ENCODE measurements at regions not wholly inside any gene's neighbourhood (a gene's known extent, or its start where the extent isn't known, plus 50 kb on each side); places are given as distances from the start of the nearest gene placed in this dataset.
"Not testable (repeated sequence)": the region's sequence is repeated elsewhere in the genome, so short reads cannot be mapped to it uniquely, and the experiment has no call there.

- H3K4me3 ChIP-seq (ENCODE audit: low read depth in 1 of 2, low read length in 1 of 2), result no peak overlapping the region
- no peak overlapping the region for H3K27ac ChIP-seq
- no peak for TF ChIP-seq CTCF (IDR thresholded peaks at IDR 0.05)
- H3K27me3 ChIP-seq, result no peaks in the 10 kb centered on the region
- H3K36me3 ChIP-seq, result no peaks in the 10 kb centered on the region
- H3K4me1 ChIP-seq (ENCODE audit: control insufficient read depth in 1 of 2, insufficient read depth in 1 of 2, low read depth in 1 of 2, low read length in 1 of 2), result no peaks in the 10 kb centered on the region
- no peaks in the 10 kb centered on the region for H3K9me3 ChIP-seq
Observed at GRCh38 chr20:48492715-48493070, 335.1 kb downstream of the PREX1 start.

- Histone ChIP-seq H3K9me3 (no peaks in the 10 kb centered on the region), H3K4me1 (ENCODE audit: control insufficient read depth in 1 of 2, insufficient read depth in 1 of 2, low read depth in 1 of 2, low read length in 1 of 2) (no peaks in the 10 kb centered on the region), H3K36me3 (no peaks in the 10 kb centered on the region), H3K27ac (no peak overlapping the region), H3K27me3 (no peaks in the 10 kb centered on the region), H3K4me3 (ENCODE audit: low read depth in 1 of 2, low read length in 1 of 2) (no peak overlapping the region)
- no peak for TF ChIP-seq CTCF (IDR thresholded peaks at IDR 0.05)
Observed at GRCh38 chr20:48492015-48492714, 335.6 kb downstream of the PREX1 start.

GRCh38 chr20:48490961-48491831 is 336.6 kb downstream of the PREX1 start:
- H3K27ac ChIP-seq, result no peak overlapping the region
- H3K4me3 ChIP-seq (ENCODE audit: low read depth in 1 of 2, low read length in 1 of 2), result no peak overlapping the region

GRCh38 chr20:48490341-48490740 is 337.5 kb downstream of the PREX1 start:
- H3K9me3 ChIP-seq; H3K36me3 ChIP-seq; H3K27me3 ChIP-seq; H3K4me3 ChIP-seq (ENCODE audit: low read depth in 1 of 2, low read length in 1 of 2); H3K27ac ChIP-seq; H3K4me1 ChIP-seq (ENCODE audit: control insufficient read depth in 1 of 2, insufficient read depth in 1 of 2, low read depth in 1 of 2, low read length in 1 of 2): not testable (repeated sequence)

More at GRCh38 chr20:48490961-48491831, 336.6 kb downstream of the PREX1 start:
- H3K36me3 ChIP-seq, result no peaks in the 10 kb centered on the region
- H3K4me1 ChIP-seq (ENCODE audit: control insufficient read depth in 1 of 2, insufficient read depth in 1 of 2, low read depth in 1 of 2, low read length in 1 of 2), result no peaks in the 10 kb centered on the region
- no peaks in the 10 kb centered on the region for H3K9me3 ChIP-seq
- no peak for TF ChIP-seq CTCF (IDR thresholded peaks at IDR 0.05)
- no peaks in the 10 kb centered on the region for H3K27me3 ChIP-seq

- Histone ChIP-seq H3K9me3 (no peaks in the 10 kb centered on the region), H3K4me3 (ENCODE audit: low read depth in 1 of 2, low read length in 1 of 2) (no peak overlapping the region), H3K36me3 (no peaks in the 10 kb centered on the region), H3K4me1 (ENCODE audit: control insufficient read depth in 1 of 2, insufficient read depth in 1 of 2, low read depth in 1 of 2, low read length in 1 of 2) (no peaks in the 10 kb centered on the region), H3K27ac (no peak overlapping the region), H3K27me3 (no peaks in the 10 kb centered on the region)
- TF ChIP-seq CTCF (IDR thresholded peaks at IDR 0.05), result no peak
Observed at GRCh38 chr20:48489656-48490055, 338.1 kb downstream of the PREX1 start.

- no peaks in the 10 kb centered on the region for H3K27me3 ChIP-seq
- no peak overlapping the region for H3K4me3 ChIP-seq (ENCODE audit: low read depth in 1 of 2, low read length in 1 of 2)
- H3K9me3 ChIP-seq, result no peaks in the 10 kb centered on the region
- TF ChIP-seq CTCF (IDR thresholded peaks at IDR 0.05), result no peak
- no peaks in the 10 kb centered on the region for H3K4me1 ChIP-seq (ENCODE audit: control insufficient read depth in 1 of 2, insufficient read depth in 1 of 2, low read depth in 1 of 2, low read length in 1 of 2)
- H3K36me3 ChIP-seq, result no peaks in the 10 kb centered on the region
- H3K27ac ChIP-seq, result no peak overlapping the region
Observed at GRCh38 chr20:48489046-48489463, 338.7 kb downstream of the PREX1 start.

- H3K4me1 ChIP-seq (ENCODE audit: control insufficient read depth in 1 of 2, insufficient read depth in 1 of 2, low read depth in 1 of 2, low read length in 1 of 2); H3K27ac ChIP-seq; H3K9me3 ChIP-seq; H3K27me3 ChIP-seq; H3K4me3 ChIP-seq (ENCODE audit: low read depth in 1 of 2, low read length in 1 of 2); H3K36me3 ChIP-seq: not testable (repeated sequence)
Observed at GRCh38 chr20:48488334-48489034, 339.3 kb downstream of the PREX1 start.
